AG04449 (cell line): ENCODE measurements at regions not wholly inside any gene's neighbourhood (a gene's known extent, or its start where the extent isn't known, plus 50 kb on each side); places are given as distances from the start of the nearest gene placed in this dataset.

Source experiments
- CTCF ChIA-PET: fragments of 350-600 bp; formaldehyde crosslinking; extraction: SDS; loops from one replicate; lab custom pipeline; 2021; ENCODE audit warnings: antibody characterized with exemption; lab: Yijun Ruan, JAX
- POLR2A ChIA-PET: fragments of 400-600, 350-600 bp; formaldehyde crosslinking; extraction: SDS; loops from one replicate; lab custom pipeline; 2020; ENCODE audit warnings: antibody characterized with exemption, inconsistent platforms; lab: Yijun Ruan, JAX
- DNase-seq: peaks from one replicate; pipeline ENCODE4 v3.0.0-alpha.2; 2010; ENCODE audit warnings: low read depth, low spot score
- H3K4me3 ChIP-seq: 2 replicates; pipeline ENCODE4 v1.5.1; 2011; ENCODE audit warnings: low read depth, mild to moderate bottlenecking, control low read depth, low read length
- CTCF ChIP-seq: IDR thresholded peaks from one replicate; pipeline ENCODE4 v1.5.1; 2011; ENCODE audit warnings: mild to moderate bottlenecking, moderate library complexity, low read length, control low read depth, inconsistent platforms; ENCODE audit not compliant: insufficient read depth; ENCODE audit errors: missing control alignments

- POLR2A ChIA-PET, result no interaction called here
- no peak for DNase-seq
- TF ChIP-seq CTCF, result no peak
- CTCF ChIA-PET, result no interaction called here
- H3K4me3 ChIP-seq, result no peak overlapping the region
These were observed 1353.4 kb downstream of the FSTL5 start for GRCh38 chr4:160810424-160810823.

GRCh38 chr4:160810941-160811340 is 1352.9 kb downstream of the FSTL5 start:
- DNase-seq, result no peak
- H3K4me3 ChIP-seq, result no peak overlapping the region
- POLR2A ChIA-PET, result no interaction called here
- CTCF ChIA-PET, result no interaction called here
- TF ChIP-seq CTCF, result no peak

GRCh38 chr4:160811956-160812355 is 1351.8 kb downstream of the FSTL5 start:
- ChIA-PET POLR2A (no interaction called here), CTCF (no interaction called here)
- no peak for DNase-seq
- TF ChIP-seq CTCF, result no peak
- H3K4me3 ChIP-seq, result no peak overlapping the region

GRCh38 chr4:160814726-160815125 is 1349.1 kb downstream of the FSTL5 start:
- POLR2A ChIA-PET, result no interaction called here
- no peak for DNase-seq
- CTCF ChIA-PET, result no interaction called here
- no peak for TF ChIP-seq CTCF
- H3K4me3 ChIP-seq, result no peak overlapping the region

GRCh38 chr4:160818571-160818970 is 1345.2 kb downstream of the FSTL5 start:
- CTCF ChIA-PET, result no interaction called here
- POLR2A ChIA-PET, result no interaction called here
- H3K4me3 ChIP-seq, result no peak overlapping the region
- DNase-seq, result no peak
- TF ChIP-seq CTCF, result no peak

GRCh38 chr4:160819791-160820190 is 1344.0 kb downstream of the FSTL5 start:
- ChIA-PET CTCF (no interaction called here), POLR2A (no interaction called here)

More at GRCh38 chr4:160819791-160820190, 1344.0 kb downstream of the FSTL5 start:
- TF ChIP-seq CTCF, result no peak
- H3K4me3 ChIP-seq, result no peak overlapping the region
- DNase-seq, result no peak
